Astrocyte (in vitro differentiated cells and primary cell): ENCODE measurements at regions not wholly inside any gene's neighbourhood (a gene's known extent, or its start where the extent isn't known, plus 50 kb on each side); places are given as distances from the start of the nearest gene placed in this dataset.

Source experiments
- EZH2 ChIP-seq: IDR thresholded peaks from 2 replicates; pipeline ENCODE4 v1.6.1; 2012; ENCODE audit warnings: mild to moderate bottlenecking, low read length, inconsistent platforms; ENCODE audit not compliant: insufficient read depth
- TF ChIP-seq, protein P1 (sequence below): IDR thresholded peaks from 2 replicates; pipeline ENCODE4 v1.5.1; 2011; ENCODE audit warnings: low read depth, mild to moderate bottlenecking, inconsistent platforms, low read length, moderate library complexity; ENCODE audit not compliant: insufficient read depth

DNA sequence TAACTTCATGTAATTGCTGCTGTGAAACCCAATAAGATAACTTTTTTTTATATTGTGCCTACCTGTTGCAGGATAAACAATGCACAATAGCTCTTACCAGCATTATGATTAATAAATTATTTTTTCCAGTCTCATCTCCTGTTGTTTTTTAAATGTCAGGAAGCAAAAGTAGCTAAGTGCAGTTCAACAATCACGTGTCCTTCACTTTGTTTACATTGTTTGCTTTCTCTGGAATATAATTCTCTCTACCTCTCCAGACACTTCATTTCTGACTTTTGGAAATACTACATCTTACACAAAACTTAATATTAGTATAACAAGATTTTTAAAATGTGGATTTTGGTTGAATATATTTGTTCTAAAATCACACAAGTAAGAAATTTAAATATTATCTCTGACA is 1359.4 kb downstream of the SLITRK1 start:
- TF ChIP-seq, protein P1, sequence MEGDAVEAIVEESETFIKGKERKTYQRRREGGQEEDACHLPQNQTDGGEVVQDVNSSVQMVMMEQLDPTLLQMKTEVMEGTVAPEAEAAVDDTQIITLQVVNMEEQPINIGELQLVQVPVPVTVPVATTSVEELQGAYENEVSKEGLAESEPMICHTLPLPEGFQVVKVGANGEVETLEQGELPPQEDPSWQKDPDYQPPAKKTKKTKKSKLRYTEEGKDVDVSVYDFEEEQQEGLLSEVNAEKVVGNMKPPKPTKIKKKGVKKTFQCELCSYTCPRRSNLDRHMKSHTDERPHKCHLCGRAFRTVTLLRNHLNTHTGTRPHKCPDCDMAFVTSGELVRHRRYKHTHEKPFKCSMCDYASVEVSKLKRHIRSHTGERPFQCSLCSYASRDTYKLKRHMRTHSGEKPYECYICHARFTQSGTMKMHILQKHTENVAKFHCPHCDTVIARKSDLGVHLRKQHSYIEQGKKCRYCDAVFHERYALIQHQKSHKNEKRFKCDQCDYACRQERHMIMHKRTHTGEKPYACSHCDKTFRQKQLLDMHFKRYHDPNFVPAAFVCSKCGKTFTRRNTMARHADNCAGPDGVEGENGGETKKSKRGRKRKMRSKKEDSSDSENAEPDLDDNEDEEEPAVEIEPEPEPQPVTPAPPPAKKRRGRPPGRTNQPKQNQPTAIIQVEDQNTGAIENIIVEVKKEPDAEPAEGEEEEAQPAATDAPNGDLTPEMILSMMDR = no peak
- TF ChIP-seq EZH2 = no peak
